RWPE1 (cell line): ENCODE measurements at regions not wholly inside any gene's neighbourhood (a gene's known extent, or its start where the extent isn't known, plus 50 kb on each side); places are given as distances from the start of the nearest gene placed in this dataset.

Experiments used
- CTCF ChIA-PET: fragments of 350-600 bp; sonication (Branson Sonifier 250); formaldehyde crosslinking; extraction: SDS; loops from one replicate; lab custom pipeline; 2021; lab: Yijun Ruan, JAX
- POLR2A ChIA-PET: fragments of 400-600 bp; formaldehyde crosslinking; extraction: SDS; loops from one replicate; lab custom pipeline; 2020; ENCODE audit warnings: antibody characterized with exemption; ENCODE audit not compliant: low non-redundant PET; lab: Yijun Ruan, JAX
- DNase-seq: peaks from one replicate; pipeline ENCODE4 v3.0.0; 2012; ENCODE audit warnings: low spot score
- H3K27ac ChIP-seq: fragments of 450-650 bp; 2 replicates; pipeline ENCODE4 v1.5.1; 2017
- TF ChIP-seq, protein P1 (sequence below): fragments of 450-650 bp; conservative IDR thresholded peaks from 2 replicates; pipeline ENCODE4 v1.5.1; 2017; ENCODE audit warnings: low read depth, mild to moderate bottlenecking

DNA sequence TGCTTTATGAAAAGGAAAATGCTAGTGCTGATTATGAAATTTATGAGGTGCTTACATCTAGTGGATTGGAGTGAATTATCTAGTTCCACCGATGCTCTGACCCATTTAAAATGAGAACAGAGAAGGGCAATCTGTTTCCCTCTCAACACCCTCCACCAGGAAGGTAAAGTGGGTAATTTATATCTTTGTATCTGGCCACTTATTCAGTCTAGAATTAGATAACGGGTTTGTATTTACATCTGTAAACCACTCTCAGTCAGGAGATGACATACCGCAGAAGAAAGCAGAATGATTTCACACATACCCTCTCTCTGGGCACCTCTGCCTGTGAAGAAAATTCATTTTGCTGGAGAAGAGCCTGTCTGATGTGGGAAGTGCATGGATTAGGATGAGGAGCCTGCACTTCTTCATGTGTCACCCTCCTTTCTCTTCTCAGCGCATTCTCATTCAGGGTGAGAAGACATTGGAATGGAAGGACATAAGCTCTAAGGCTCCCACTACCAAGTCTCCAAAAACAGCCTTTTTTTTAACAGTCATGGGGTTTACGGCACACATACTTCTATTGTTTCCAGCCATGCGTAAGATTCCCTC is 646.7 kb upstream of the SALL1 start:
- no peak for DNase-seq
- TF ChIP-seq, protein P1, sequence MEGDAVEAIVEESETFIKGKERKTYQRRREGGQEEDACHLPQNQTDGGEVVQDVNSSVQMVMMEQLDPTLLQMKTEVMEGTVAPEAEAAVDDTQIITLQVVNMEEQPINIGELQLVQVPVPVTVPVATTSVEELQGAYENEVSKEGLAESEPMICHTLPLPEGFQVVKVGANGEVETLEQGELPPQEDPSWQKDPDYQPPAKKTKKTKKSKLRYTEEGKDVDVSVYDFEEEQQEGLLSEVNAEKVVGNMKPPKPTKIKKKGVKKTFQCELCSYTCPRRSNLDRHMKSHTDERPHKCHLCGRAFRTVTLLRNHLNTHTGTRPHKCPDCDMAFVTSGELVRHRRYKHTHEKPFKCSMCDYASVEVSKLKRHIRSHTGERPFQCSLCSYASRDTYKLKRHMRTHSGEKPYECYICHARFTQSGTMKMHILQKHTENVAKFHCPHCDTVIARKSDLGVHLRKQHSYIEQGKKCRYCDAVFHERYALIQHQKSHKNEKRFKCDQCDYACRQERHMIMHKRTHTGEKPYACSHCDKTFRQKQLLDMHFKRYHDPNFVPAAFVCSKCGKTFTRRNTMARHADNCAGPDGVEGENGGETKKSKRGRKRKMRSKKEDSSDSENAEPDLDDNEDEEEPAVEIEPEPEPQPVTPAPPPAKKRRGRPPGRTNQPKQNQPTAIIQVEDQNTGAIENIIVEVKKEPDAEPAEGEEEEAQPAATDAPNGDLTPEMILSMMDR: no peak
- ChIA-PET CTCF (interaction anchor here (0.8 kb wide), 1 partner anchor 684 kb away, joined by 3 read pairs; no protein-coding TSS in a partner anchor), POLR2A (no interaction called here)
- no peak overlapping the region for H3K27ac ChIP-seq

GRCh38 chr16:51779240-51779639 is 628.2 kb upstream of the SALL1 start:
- H3K27ac ChIP-seq: no peak overlapping the region
- ChIA-PET POLR2A (no interaction called here), CTCF (no interaction called here)
- DNase-seq: no peak
- TF ChIP-seq, protein P1: no peak

GRCh38 chr16:51773071-51773890 is 622.2 kb upstream of the SALL1 start:
- H3K27ac ChIP-seq: no peak overlapping the region
- POLR2A ChIA-PET: no interaction called here
- CTCF ChIA-PET: interaction anchor here (0.6 kb wide), 1 partner anchor 23 kb away, joined by 3 read pairs; no protein-coding TSS in a partner anchor
- DNase-seq: no peak
- TF ChIP-seq, protein P1: no peak

- H3K27ac ChIP-seq: no peak overlapping the region
- no peak for DNase-seq
- POLR2A ChIA-PET: no interaction called here
- TF ChIP-seq, protein P1: no peak
- CTCF ChIA-PET: interaction anchor here (0.6 kb wide), 1 partner anchor 52 kb away, joined by 3 read pairs; no protein-coding TSS in a partner anchor
These were observed 615.7 kb upstream of the SALL1 start for GRCh38 chr16:51766739-51767138.

- CTCF ChIA-PET: interaction anchor here (0.5 to 0.8 kb wide), 2 partner anchors 394 to 536 kb away, joined by 3 to 4 read pairs; no protein-coding TSS in a partner anchor
- POLR2A ChIA-PET: no interaction called here
- DNase-seq: no peak
These were observed 612.1 kb upstream of the SALL1 start for GRCh38 chr16:51763072-51763661.

More at GRCh38 chr16:51763072-51763661, 612.1 kb upstream of the SALL1 start:
- no peak overlapping the region for H3K27ac ChIP-seq
- TF ChIP-seq, protein P1: no peak
